Bronchial epithelial cell (primary cell): ENCODE measurements at regions not wholly inside any gene's neighbourhood (a gene's known extent, or its start where the extent isn't known, plus 50 kb on each side); places are given as distances from the start of the nearest gene placed in this dataset.
"Not testable (repeated sequence)": the region's sequence is repeated elsewhere in the genome, so short reads cannot be mapped to it uniquely, and the experiment has no call there.

Experiments used
- DNase-seq: peaks from one replicate; pipeline ENCODE4 v3.0.0-alpha.2; 2010; ENCODE audit warnings: low read depth
- FAIRE-seq: peaks from 2 replicates; lab custom pipeline; 2011; peaks lifted over from hg19 to GRCh38; lab: Jason Lieb, UNC
- H3K27me3 ChIP-seq: 2 replicates; pipeline ENCODE4 v1.5.1; 2011; ENCODE audit warnings: low read length; ENCODE audit not compliant: control insufficient read depth, insufficient read depth
- H3K36me3 ChIP-seq: 2 replicates; pipeline ENCODE4 v1.5.1; 2011; ENCODE audit warnings: low read length; ENCODE audit not compliant: control insufficient read depth, insufficient read depth
- H3K4me3 ChIP-seq: 2 replicates; pipeline ENCODE4 v1.5.1; 2011; ENCODE audit warnings: mild to moderate bottlenecking, low read depth, low read length, control low read depth
- TF ChIP-seq, protein P1 (sequence below): IDR thresholded peaks from 2 replicates; pipeline ENCODE4 v1.5.1; 2011; ENCODE audit warnings: mild to moderate bottlenecking, moderate library complexity, low read length, control low read depth, inconsistent platforms; ENCODE audit not compliant: insufficient read depth, severe bottlenecking

DNA sequence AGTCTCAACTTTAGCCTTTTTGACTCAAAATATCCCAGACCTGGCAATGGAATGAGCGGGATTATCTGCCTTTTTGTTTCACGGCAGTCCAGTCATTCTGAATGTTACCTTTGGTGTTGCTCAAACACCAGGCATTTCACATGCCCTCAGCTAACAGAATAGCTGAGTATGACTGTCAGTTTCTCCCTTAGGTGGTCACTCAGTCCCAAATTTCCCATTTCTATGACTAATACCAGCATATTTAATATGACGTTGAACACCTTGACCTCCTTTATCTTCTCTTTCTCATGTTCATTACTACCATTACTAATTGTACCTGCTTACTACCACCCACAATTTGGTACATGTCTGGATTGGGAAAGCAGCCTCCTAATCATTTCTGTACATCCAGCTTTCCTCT lies 65.2 kb downstream of the EDN1 start:
- no peak for FAIRE-seq
- Histone ChIP-seq H3K27me3 (no peaks in the 10 kb centered on the region), H3K4me3 (no peak overlapping the region), H3K36me3 (no peaks in the 10 kb centered on the region)
- TF ChIP-seq, protein P1, sequence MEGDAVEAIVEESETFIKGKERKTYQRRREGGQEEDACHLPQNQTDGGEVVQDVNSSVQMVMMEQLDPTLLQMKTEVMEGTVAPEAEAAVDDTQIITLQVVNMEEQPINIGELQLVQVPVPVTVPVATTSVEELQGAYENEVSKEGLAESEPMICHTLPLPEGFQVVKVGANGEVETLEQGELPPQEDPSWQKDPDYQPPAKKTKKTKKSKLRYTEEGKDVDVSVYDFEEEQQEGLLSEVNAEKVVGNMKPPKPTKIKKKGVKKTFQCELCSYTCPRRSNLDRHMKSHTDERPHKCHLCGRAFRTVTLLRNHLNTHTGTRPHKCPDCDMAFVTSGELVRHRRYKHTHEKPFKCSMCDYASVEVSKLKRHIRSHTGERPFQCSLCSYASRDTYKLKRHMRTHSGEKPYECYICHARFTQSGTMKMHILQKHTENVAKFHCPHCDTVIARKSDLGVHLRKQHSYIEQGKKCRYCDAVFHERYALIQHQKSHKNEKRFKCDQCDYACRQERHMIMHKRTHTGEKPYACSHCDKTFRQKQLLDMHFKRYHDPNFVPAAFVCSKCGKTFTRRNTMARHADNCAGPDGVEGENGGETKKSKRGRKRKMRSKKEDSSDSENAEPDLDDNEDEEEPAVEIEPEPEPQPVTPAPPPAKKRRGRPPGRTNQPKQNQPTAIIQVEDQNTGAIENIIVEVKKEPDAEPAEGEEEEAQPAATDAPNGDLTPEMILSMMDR = no peak
- DNase-seq = peak; percentile 92

DNA sequence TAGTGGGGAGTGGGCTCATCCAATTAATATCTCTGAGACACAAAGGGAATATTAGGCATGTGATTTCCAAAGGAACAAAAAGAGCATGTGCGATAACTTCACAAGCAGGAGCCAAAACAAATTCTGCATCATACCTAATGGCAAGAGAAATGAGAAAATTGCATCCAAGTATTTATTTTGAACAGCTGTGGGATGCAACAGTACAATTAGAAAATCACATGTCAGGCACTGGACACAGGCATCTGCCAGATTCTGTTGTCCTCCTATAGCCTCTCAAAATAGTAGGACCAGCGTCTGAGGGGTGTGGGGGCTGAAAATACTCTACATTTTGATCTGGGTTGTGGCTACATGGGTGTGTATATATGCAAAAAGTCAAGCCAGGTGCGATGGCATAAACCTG lies 66.3 kb downstream of the EDN1 start:
- no peak for DNase-seq

GRCh38 chr6:12356983-12357972 lies 67.1 kb downstream of the EDN1 start:
- TF ChIP-seq, protein P1 = no peak
- no peaks in the 10 kb centered on the region for H3K36me3 ChIP-seq
- H3K4me3 ChIP-seq = no peak overlapping the region
- no peak for FAIRE-seq
- peak; percentile 68 for DNase-seq
- H3K27me3 ChIP-seq = no peaks in the 10 kb centered on the region

More for the DNA sequence above, 66.3 kb downstream of the EDN1 start:
- Histone ChIP-seq H3K27me3 (no peaks in the 10 kb centered on the region), H3K4me3 (no peak overlapping the region), H3K36me3 (no peaks in the 10 kb centered on the region)
- FAIRE-seq = no peak
- TF ChIP-seq, protein P1 = no peak

GRCh38 chr6:12359036-12359435 lies 68.9 kb downstream of the EDN1 start:
- no peak for DNase-seq
- FAIRE-seq = no peak
- H3K27me3 ChIP-seq = no peaks in the 10 kb centered on the region
- no peak overlapping the region for H3K4me3 ChIP-seq
- TF ChIP-seq, protein P1 = no peak
- no peaks in the 10 kb centered on the region for H3K36me3 ChIP-seq

- DNase-seq = no peak
- H3K4me3 ChIP-seq = no peak overlapping the region
- TF ChIP-seq, protein P1 = no peak
- no peak for FAIRE-seq
- H3K36me3 ChIP-seq = no peaks in the 10 kb centered on the region
- H3K27me3 ChIP-seq = no peaks in the 10 kb centered on the region
Observed at GRCh38 chr6:12361042-12361765, 71.0 kb downstream of the EDN1 start.

DNA sequence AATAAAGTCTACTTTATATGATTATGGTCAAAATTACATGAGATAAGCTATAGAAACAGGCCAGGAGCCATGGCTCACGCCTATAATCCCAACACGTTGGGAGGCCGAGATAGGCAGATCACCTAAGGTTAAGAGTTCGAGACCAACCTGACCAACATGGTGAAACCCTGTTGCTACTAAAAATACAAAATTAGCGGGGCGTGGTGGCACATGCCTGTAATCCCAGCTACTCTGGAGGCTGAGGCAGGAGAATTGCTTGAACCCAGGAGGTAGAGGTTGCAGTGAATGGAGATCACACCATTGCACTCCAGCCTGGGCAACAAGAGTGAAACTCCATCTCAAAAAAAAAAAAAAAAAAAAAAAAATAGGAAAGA lies 73.1 kb downstream of the EDN1 start:
- FAIRE-seq, H3K4me3 ChIP-seq, H3K36me3 ChIP-seq, DNase-seq, H3K27me3 ChIP-seq: not testable (repeated sequence)
